G401 (cell line): ENCODE measurements at regions not wholly inside any gene's neighbourhood (a gene's known extent, or its start where the extent isn't known, plus 50 kb on each side); places are given as distances from the start of the nearest gene placed in this dataset.
"Not testable (repeated sequence)": the region's sequence is repeated elsewhere in the genome, so short reads cannot be mapped to it uniquely, and the experiment has no call there.

Source experiments
- DNase-seq: peaks from one replicate; pipeline ENCODE4 v3.0.0-alpha.2; 2015; ENCODE audit warnings: low spot score
- in situ Hi-C: cut with HindIII; loops from 2 replicates; pipeline ENCODE4 v1.10.0; 2016; ENCODE audit warnings: low sequenced_read_pairs, mixed read lengths

DNA sequence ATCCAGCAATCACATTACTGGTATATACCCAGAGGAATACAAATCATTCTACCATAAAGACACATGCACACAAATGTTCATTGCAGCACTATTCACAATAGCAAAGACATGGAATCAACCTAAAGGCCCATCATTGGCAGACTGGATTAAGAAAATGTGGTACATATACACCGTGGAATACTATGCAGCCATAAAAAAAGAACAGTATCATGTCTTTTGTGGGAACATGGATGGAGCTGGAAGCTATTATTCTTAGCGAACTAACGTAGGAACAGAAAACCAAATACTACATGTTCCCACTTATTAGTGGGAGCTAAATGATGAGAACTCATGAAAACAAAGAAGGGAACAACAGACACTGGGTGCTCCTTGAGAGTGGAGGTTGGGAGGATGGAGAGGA, 60.9 kb downstream of the PGRMC1 start:
- DNase-seq, in situ Hi-C loops: not testable (repeated sequence)

DNA sequence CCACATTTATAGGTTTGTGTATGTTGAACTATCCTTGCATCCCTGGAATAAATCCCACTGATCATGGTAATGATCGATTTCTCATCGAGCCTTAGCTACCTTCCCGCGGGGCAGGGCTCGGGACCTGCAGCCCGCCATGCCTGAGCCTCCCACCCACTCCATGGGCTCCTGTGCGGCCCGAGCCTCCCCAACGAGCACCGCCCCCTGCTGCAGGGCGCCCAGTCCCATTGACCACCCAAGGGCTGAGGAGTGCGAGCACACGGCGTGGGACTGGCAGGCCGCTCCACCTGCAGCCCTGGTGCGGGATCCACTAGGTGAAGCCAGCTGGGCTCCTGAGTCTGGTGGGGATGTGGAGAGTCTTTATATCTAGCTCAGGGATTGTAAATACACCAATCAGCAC, 63.7 kb downstream of the PGRMC1 start:
- DNase-seq, in situ Hi-C loops: not testable (repeated sequence)

DNA sequence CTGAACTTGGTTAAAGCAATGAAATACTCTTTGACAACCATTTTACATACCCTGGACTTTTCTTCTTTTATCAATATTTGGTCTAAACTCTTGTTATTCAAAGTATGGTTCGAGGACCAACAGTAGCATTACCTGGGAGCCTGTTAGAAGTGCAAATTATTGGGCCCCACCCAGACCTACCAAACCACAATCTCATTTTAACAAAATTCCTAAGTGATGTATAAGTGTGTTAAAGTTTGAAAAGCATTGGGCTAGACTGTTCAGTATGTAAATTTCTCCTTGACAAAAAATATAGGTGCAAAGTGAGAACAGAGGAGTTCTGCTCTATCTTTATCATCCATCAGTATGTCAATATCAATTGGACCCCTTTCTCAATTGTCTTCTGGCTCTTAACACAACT, 67.1 kb downstream of the PGRMC1 start:
- in situ Hi-C loops = no loop called here
- DNase-seq = no peak

DNA sequence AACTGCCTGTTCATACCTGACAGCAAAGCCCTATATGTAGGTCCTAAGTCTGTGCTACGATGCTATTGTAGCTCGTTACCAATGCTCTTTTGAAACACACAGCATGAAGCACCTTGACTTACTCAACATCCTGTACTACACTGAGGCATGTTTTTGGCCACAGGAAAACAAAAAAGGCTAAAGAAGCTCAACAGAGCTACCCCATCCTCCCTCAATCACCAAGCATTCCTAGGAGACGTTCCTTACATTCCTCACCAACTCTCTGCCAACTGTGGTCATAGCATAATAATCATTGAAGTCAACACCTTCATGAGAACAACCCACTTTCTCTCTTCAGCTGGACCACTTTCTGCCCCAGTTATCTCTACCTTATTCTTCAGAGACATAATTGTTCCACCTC, 73.7 kb upstream of the SLC25A43 start:
- in situ Hi-C loops = no loop called here
- DNase-seq = no peak

DNA sequence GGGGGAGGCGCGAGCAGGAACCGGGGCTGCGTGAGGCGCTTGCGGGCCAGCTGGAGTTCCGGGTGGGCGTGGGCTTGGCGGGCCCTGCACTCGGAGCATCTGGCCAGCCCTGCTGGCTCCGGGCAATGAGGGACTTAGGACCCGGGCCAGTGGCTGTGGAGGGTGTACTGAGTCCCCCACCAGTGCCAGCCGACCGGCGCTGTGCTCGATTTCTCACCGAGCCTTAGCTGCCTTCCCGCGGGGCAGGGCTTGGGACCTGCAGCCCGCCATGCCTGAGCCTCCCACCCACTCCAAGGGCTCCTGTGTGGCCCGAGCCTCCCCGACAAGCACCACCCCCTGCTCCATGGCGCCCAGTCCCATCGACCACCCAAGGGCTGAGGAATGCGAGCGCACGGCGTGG, 67.3 kb upstream of the SLC25A43 start:
- in situ Hi-C loops, DNase-seq: not testable (repeated sequence)

DNA sequence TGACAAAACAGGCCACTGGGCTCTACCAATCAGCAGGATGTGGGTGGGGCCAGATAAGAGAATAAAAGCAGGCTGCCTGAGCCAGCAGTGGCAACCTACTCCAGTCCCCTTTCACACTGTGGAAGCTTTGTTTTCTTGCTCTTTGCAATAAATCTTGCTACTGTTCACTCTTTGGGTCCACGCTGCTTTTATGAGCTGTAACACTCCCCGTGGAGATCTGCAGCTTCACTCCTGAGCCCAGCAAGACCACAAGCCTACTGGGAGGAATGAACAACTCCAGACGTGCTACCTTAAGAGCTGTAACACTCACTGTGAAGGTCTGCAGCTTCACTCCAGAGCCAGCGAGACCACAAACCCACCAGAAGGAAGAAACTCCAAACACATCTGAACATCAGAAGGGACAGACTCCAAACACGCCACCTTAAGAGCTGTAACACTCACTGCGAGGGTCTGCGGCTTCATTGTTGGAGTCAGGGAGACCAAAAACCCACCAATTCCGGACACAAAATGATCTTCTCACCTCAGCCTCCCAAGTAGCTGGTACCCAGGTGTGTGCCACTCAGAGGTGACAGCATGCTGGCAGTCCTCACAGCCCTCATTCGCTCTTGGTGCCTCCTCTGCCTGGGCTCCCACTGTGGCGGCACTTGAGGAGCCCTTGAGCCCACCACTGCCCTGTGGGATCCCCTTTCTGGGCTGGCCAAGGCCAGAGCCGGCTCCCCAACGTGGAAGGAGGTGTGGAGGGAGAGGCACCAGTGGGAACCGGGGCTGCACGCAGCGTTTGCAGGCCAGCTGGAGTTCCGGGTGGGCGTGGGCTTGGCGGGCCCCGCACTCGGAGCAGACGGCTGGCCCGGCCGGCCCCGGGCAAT, 66.0 kb upstream of the SLC25A43 start:
- DNase-seq, in situ Hi-C loops: not testable (repeated sequence)

DNA sequence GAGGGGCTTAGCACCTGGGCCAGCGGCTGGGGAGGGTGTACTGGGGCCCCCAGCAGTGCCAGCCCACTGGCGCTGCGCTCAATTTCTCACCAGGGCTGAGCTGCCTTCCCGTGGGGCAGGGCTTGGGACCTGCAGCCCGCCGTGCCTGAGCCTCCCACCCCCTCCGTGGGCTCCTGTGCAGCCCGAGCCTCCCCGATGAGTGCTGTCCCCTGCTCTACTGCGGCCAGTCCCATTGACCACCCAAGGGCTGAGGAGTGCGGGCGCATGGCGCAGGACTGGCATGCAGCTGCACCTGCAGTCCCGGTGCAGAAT, 65.5 kb upstream of the SLC25A43 start:
- in situ Hi-C loops, DNase-seq: not testable (repeated sequence)

DNA sequence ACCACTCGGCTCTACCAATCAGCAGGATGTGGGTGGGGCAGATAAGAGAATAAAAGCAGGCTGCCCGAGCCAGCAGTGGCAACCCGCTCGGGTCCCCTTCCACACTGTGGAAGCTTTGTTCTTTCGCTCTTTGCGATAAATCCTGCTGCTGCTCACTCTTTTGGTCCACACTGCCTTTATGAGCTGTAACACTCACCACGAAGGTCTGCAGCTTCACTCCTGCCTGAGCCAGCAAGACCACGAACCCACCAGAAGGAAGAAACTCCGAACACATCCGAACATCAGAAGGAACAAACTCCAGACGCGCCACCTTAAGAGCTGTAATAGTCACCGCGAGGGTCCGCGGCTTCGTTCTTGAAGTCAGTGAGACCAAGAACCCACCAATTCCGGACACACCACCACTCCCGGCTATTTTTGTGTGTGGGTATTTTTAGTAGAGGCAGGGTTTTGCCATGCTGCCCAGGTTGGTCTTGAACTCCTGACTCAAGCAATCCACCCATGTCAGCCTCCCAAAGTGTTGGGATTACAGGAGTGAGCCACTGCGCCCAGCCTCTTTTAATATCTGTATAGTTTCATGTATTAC, 64.6 kb upstream of the SLC25A43 start:
- in situ Hi-C loops = not testable (repeated sequence)

DNA sequence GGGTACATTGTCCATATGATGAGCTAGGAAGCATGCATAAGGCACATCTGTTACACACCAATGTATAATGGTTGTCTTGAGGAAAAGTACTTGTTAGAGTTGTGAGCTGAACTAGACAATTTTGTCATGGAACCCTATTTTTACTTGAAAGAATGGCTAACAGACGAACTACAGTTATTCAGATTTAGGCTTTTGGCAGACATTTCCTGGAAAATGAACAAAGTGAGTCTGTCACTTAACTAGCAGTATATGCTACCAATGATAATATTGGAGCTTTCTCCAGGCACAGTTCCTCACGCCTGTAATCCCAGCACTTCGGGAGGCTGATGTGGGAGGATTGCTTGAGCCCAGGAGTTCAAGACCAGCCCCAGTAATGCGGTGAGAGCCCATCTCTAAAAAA, 61.9 kb upstream of the SLC25A43 start:
- in situ Hi-C loops = no loop called here
- DNase-seq = no peak

More for the DNA sequence above, 64.6 kb upstream of the SLC25A43 start:
- not testable (repeated sequence) for DNase-seq

DNA sequence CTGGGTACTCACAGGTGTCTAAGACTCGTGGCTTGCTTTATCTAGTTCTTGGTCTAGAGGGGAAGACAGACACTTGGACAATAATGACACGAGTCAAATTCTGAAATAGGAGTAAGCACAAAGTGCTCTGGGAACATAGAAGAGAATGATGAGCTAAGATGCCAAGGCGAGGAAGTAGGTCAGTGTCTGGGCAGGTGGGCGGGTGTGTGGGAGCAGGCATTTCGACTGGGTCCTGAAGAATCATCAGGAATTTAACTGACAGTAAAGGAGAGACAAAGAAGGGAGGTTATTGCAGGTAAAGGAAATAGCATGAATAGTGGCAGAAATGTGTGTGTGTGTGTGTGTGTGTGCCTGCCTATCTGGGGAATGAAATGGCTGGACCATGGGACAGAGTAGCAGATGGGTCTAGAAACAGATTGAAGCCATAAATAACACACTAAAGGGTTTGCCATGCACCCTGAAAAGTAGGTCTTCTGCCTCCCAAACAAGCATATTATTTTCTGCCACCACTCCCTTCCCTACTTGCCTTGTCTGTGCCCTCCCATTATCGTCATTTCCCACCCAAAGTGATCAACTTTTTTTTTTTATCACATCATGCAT, 58.4 kb upstream of the SLC25A43 start:
- peak; percentile 70 for DNase-seq
- in situ Hi-C loops = no loop called here

DNA sequence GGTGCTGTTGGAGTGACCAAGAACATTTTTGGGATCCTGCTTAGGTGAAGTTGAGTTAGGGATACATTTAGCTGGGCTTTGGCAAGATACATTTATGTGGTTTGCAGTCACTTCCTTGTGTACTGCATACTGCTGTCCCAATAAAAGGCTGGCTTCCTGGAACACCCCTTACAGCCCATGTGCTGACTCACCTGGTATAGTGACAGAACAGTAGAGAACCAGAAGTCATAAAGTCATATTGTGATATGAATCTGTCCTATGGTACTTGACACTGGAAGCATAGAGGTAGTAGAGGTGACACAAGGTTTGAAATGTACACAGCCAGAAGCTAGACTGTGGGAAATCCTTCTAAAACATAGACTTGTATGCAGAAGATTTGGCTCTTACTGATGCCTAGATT, 55.3 kb upstream of the SLC25A43 start:
- in situ Hi-C loops = no loop called here
- no peak for DNase-seq
